RCC 7860 (cell line): ENCODE measurements at regions not wholly inside any gene's neighbourhood (a gene's known extent, or its start where the extent isn't known, plus 50 kb on each side); places are given as distances from the start of the nearest gene placed in this dataset.
"Not testable (repeated sequence)": the region's sequence is repeated elsewhere in the genome, so short reads cannot be mapped to it uniquely, and the experiment has no call there.

Source experiments
- DNase-seq: peaks from one replicate; pipeline ENCODE4 v3.0.0-alpha.2; 2015; ENCODE audit warnings: low spot score
- FAIRE-seq: peaks from 2 replicates; lab custom pipeline; 2012; peaks lifted over from hg19 to GRCh38; lab: Jason Lieb, UNC

- peak; percentile 95 for FAIRE-seq
- peak; percentile 76 for DNase-seq
These were observed 166.6 kb upstream of the MARCKS start for GRCh38 chr6:113690281-113691259.

- FAIRE-seq (no peak), DNase-seq (no peak)
These were observed 165.9 kb upstream of the MARCKS start for GRCh38 chr6:113691260-113691656.

- no peak for DNase-seq
- no peak for FAIRE-seq
These were observed 163.3 kb upstream of the MARCKS start for GRCh38 chr6:113693851-113694250.

GRCh38 chr6:113694278-113695077 is 162.7 kb upstream of the MARCKS start:
- FAIRE-seq = peak; percentile 73
- peak; percentile 17 for DNase-seq

GRCh38 chr6:113695516-113695915 is 161.6 kb upstream of the MARCKS start:
- DNase-seq (no peak), FAIRE-seq (no peak)

- FAIRE-seq = no peak
These were observed 160.2 kb upstream of the MARCKS start for GRCh38 chr6:113696960-113697359.

GRCh38 chr6:113697632-113698410 is 159.3 kb upstream of the MARCKS start:
- DNase-seq = peak; percentile 60
- FAIRE-seq = peak; percentile 89

More at GRCh38 chr6:113696960-113697359, 160.2 kb upstream of the MARCKS start:
- DNase-seq = no peak

- DNase-seq = no peak
- no peak for FAIRE-seq
These were observed 157.9 kb upstream of the MARCKS start for GRCh38 chr6:113699239-113699638.

GRCh38 chr6:113701552-113702254 is 155.4 kb upstream of the MARCKS start:
- FAIRE-seq = no peak

GRCh38 chr6:113707194-113707593 is 150.0 kb upstream of the MARCKS start:
- FAIRE-seq (no peak), DNase-seq (no peak)

More at GRCh38 chr6:113701552-113702254, 155.4 kb upstream of the MARCKS start:
- no peak for DNase-seq

- FAIRE-seq = no peak
These were observed 147.1 kb upstream of the MARCKS start for GRCh38 chr6:113709936-113710509.

GRCh38 chr6:113713665-113714064 is 143.5 kb upstream of the MARCKS start:
- no peak for FAIRE-seq

More at GRCh38 chr6:113709936-113710509, 147.1 kb upstream of the MARCKS start:
- DNase-seq = no peak

GRCh38 chr6:113718588-113718987 is 138.6 kb upstream of the MARCKS start:
- DNase-seq (no peak), FAIRE-seq (no peak)

More at GRCh38 chr6:113713665-113714064, 143.5 kb upstream of the MARCKS start:
- DNase-seq = no peak

- peak; percentile 26 for DNase-seq
- no peak for FAIRE-seq
These were observed 138.1 kb upstream of the MARCKS start for GRCh38 chr6:113719064-113719463.

- DNase-seq = no peak
- no peak for FAIRE-seq
These were observed 137.6 kb upstream of the MARCKS start for GRCh38 chr6:113719545-113719944.

GRCh38 chr6:113723182-113723581 is 134.0 kb upstream of the MARCKS start:
- no peak for FAIRE-seq
- DNase-seq = no peak

- FAIRE-seq, DNase-seq: not testable (repeated sequence)
These were observed 132.2 kb upstream of the MARCKS start for GRCh38 chr6:113724927-113725326.

GRCh38 chr6:113731541-113731940 is 125.6 kb upstream of the MARCKS start:
- DNase-seq = no peak
- FAIRE-seq = no peak

- FAIRE-seq = no peak
- DNase-seq = no peak
These were observed 124.7 kb upstream of the MARCKS start for GRCh38 chr6:113732384-113732966.
